HL-60 (cell line): ENCODE measurements at regions not wholly inside any gene's neighbourhood (a gene's known extent, or its start where the extent isn't known, plus 50 kb on each side); places are given as distances from the start of the nearest gene placed in this dataset.

ENCODE experiments used
- DNase-seq, 2 experiments: peaks; one replicate each; pipeline ENCODE4 v3.0.0-alpha.2; 2010 to 2020; ENCODE audit warnings: low read depth in 1 of 2, low spot score in 1 of 2
- H3K27ac ChIP-seq: fragments of 250-450 bp; sonication (Bioruptor Pico); replicated peaks from 2 replicates; pipeline ENCODE4 v1.5.1; 2020; ENCODE audit warnings: mild to moderate bottlenecking, moderate library complexity
- H3K27me3 ChIP-seq: fragments of 250-450 bp; sonication (Bioruptor Pico); 2 replicates; pipeline ENCODE4 v1.5.1; 2021; ENCODE audit warnings: mild to moderate bottlenecking, moderate library complexity; ENCODE audit not compliant: insufficient read depth, poor library complexity, severe bottlenecking
- H3K4me3 ChIP-seq: replicated peaks from 2 replicates; pipeline ENCODE4 v1.5.1; 2011; ENCODE audit warnings: mild to moderate bottlenecking, control low read depth, low read length; ENCODE audit not compliant: insufficient read depth
- CTCF ChIP-seq: IDR thresholded peaks from one replicate; pipeline ENCODE4 v1.5.1; 2011; ENCODE audit warnings: low read length, control low read depth, inconsistent platforms; ENCODE audit not compliant: insufficient read depth
- GABPA ChIP-seq: IDR thresholded peaks from 2 replicates; pipeline ENCODE4 v1.6.1; 2012; ENCODE audit warnings: low read depth
- POLR2AphosphoS5 ChIP-seq: IDR thresholded peaks from 2 replicates; pipeline ENCODE4 v1.6.1; 2012; ENCODE audit warnings: low read depth
- SPI1 ChIP-seq: IDR thresholded peaks from 2 replicates; pipeline ENCODE4 v1.6.1; 2012; ENCODE audit warnings: low read depth, mild to moderate bottlenecking, borderline replicate concordance
- TF ChIP-seq, protein P1 (sequence below): IDR thresholded peaks from 2 replicates; pipeline ENCODE4 v1.6.1; 2012; ENCODE audit warnings: low read depth; ENCODE audit not compliant: insufficient replicate concordance

GRCh38 chr2:7728388-7728787 lies 811.2 kb downstream of the RNF144A start:
- TF ChIP-seq GABPA (no peak), CTCF (no peak), POLR2AphosphoS5 (no peak), SPI1 (no peak)
- TF ChIP-seq, protein P1, sequence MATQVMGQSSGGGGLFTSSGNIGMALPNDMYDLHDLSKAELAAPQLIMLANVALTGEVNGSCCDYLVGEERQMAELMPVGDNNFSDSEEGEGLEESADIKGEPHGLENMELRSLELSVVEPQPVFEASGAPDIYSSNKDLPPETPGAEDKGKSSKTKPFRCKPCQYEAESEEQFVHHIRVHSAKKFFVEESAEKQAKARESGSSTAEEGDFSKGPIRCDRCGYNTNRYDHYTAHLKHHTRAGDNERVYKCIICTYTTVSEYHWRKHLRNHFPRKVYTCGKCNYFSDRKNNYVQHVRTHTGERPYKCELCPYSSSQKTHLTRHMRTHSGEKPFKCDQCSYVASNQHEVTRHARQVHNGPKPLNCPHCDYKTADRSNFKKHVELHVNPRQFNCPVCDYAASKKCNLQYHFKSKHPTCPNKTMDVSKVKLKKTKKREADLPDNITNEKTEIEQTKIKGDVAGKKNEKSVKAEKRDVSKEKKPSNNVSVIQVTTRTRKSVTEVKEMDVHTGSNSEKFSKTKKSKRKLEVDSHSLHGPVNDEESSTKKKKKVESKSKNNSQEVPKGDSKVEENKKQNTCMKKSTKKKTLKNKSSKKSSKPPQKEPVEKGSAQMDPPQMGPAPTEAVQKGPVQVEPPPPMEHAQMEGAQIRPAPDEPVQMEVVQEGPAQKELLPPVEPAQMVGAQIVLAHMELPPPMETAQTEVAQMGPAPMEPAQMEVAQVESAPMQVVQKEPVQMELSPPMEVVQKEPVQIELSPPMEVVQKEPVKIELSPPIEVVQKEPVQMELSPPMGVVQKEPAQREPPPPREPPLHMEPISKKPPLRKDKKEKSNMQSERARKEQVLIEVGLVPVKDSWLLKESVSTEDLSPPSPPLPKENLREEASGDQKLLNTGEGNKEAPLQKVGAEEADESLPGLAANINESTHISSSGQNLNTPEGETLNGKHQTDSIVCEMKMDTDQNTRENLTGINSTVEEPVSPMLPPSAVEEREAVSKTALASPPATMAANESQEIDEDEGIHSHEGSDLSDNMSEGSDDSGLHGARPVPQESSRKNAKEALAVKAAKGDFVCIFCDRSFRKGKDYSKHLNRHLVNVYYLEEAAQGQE = no peak
- Histone ChIP-seq H3K4me3 (no peak overlapping the region), H3K27me3 (no peaks in the 10 kb centered on the region), H3K27ac (no peak overlapping the region)
- no peak for DNase-seq

- no peak overlapping the region for H3K4me3 ChIP-seq
- H3K27ac ChIP-seq = no peak overlapping the region
- DNase-seq = no peak
- TF ChIP-seq CTCF (no peak), GABPA (no peak), POLR2AphosphoS5 (no peak), SPI1 (no peak)
- TF ChIP-seq, protein P1 = no peak
- H3K27me3 ChIP-seq = no peaks in the 10 kb centered on the region
Observed at GRCh38 chr2:7730449-7730848, 813.2 kb downstream of the RNF144A start.

GRCh38 chr2:7730990-7731389 lies 813.8 kb downstream of the RNF144A start:
- no peaks in the 10 kb centered on the region for H3K27me3 ChIP-seq
- no peak for DNase-seq
- H3K4me3 ChIP-seq = no peak overlapping the region
- no peak overlapping the region for H3K27ac ChIP-seq
- TF ChIP-seq, protein P1 = no peak
- TF ChIP-seq SPI1 (no peak), CTCF (no peak)
